ENCODE measurements at regions not wholly inside any gene's neighbourhood (a gene's known extent, or its start where the extent isn't known, plus 50 kb on each side); places are given as distances from the start of the nearest gene placed in this dataset.
A peak's percentile ranks its signal among the peaks of the same experiment; 100 is the strongest.

DNA sequence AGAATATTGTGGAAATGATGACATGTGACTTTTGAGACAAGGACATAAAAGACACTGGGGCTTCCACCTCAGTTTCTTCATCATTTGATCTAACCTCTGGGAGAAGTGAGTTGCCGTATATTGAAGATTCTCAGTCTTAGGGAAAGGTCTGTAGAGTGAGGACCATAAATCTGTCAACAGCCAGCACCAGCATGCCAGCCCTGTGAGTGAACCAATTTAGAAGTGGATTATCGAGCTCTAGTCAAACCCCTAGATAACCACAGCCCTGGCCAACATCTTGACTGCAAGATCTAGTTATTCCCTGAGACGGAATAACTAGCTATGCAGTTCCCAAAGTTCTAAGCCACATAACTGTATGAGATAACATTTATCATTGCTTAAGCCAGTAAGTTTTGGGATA, 108.8 kb upstream of the PTPRR start:
- DNase-seq (ENCODE audit: low read depth in 1 of 2, low spot score in 2 of 2), result no peak
- H3K9me3 ChIP-seq (replicated peaks), result no peaks in the 10 kb centered on the region
- H3K36me3 ChIP-seq, result no peaks in the 10 kb centered on the region
- no peak overlapping the region for H3K27ac ChIP-seq
- H3K4me1 ChIP-seq (replicated peaks), result no peaks in the 10 kb centered on the region
- no peaks in the 10 kb centered on the region for H3K27me3 ChIP-seq (replicated peaks)
- no peak overlapping the region for H3K4me3 ChIP-seq

DNA sequence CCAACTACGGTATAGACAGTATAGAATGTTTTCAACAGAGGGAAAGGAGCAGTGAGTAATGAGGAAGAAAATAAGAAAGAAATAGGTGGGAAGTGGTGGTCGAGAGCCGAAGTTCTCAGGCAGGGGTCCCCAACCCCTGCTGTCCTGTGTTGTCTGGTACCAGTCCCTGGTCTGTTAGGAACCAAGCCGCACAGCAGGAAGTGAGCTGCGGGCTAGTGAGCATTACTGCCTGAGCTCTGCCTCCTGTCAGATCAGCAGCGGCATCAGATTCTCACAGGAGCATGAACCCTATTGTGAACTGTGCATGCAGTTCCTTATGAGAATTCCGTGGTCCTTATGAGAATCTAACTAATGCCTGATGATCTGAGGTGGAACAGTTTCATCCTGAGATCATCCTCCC, 107.3 kb upstream of the PTPRR start:
- Histone ChIP-seq H3K36me3 (no peaks in the 10 kb centered on the region), H3K27ac (no peak overlapping the region), H3K9me3 (replicated peaks) (no peaks in the 10 kb centered on the region), H3K4me1 (replicated peaks) (no peaks in the 10 kb centered on the region), H3K4me3 (no peak overlapping the region), H3K27me3 (replicated peaks) (no peaks in the 10 kb centered on the region)
- DNase-seq (ENCODE audit: low read depth in 1 of 2, low spot score in 2 of 2), result no peak

DNA sequence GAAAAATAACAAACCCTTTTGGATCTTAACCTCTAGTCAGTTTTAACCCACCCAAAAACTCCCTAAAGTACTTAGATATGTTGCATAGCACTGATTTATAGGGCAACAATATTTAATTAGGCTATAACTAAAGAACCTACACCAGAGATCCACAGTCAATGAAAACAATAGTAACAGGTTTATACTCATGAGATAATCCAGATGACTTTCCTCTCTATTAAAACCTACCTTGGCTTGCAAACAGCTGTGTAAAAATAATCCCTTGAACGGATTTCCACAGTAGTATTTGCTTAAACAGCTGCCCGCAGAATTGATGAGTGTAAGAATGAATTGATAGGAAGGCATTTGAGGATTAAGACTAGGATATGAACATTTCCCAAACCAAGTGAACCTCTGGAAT, 104.3 kb upstream of the PTPRR start:
- Histone ChIP-seq H3K9me3 (replicated peaks) (no peaks in the 10 kb centered on the region), H3K36me3 (no peaks in the 10 kb centered on the region), H3K27ac (no peak overlapping the region), H3K27me3 (replicated peaks) (no peaks in the 10 kb centered on the region), H3K4me1 (replicated peaks) (no peaks in the 10 kb centered on the region), H3K4me3 (no peak overlapping the region)
- DNase-seq (ENCODE audit: low read depth in 1 of 2, low spot score in 2 of 2), result no peak

DNA sequence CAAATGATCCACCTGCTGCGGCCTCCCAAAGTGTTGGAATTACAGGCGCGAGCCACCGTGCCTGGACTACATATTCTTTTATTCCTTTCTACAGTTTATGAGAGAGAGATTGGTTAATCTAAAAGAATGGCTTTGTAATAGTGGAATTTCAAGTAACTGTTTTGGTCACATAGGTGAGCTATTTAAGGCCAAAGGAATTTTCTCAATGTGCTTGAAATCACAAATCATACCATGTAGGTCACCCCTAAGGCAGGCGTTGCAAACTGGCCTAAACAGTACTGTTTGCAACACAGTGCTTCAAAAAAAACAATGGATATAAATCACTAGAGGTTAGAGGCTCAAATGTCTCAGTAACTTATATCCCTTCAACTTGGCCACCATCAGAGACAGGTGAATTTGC, 103.7 kb upstream of the PTPRR start:
- no peaks in the 10 kb centered on the region for H3K4me1 ChIP-seq (replicated peaks)
- no peaks in the 10 kb centered on the region for H3K36me3 ChIP-seq
- no peak overlapping the region for H3K27ac ChIP-seq
- no peaks in the 10 kb centered on the region for H3K27me3 ChIP-seq (replicated peaks)
- DNase-seq (ENCODE audit: low read depth in 1 of 2, low spot score in 2 of 2), result no peak
- H3K4me3 ChIP-seq, result no peak overlapping the region
- H3K9me3 ChIP-seq (replicated peaks), result no peaks in the 10 kb centered on the region

DNA sequence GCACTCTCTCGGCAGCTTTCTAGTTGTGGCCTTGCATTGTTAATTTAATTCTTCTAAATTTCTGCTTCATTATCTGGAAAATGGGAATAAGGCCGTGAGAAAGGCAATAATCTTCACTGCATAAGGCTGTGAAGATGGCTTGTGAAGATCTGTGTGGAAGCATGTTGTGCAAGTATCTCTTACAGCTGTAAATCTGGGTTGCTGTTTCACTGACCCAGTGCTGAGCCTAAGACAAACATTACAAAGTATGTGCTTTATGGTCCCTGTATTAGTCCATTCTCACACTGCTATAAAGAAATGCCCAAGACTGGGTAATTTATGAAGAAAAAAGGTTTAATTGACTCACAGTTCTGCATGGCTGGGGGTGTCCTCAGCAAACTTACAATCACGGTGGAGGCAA, 101.0 kb upstream of the PTPRR start:
- Histone ChIP-seq H3K4me1 (replicated peaks) (no peaks in the 10 kb centered on the region), H3K27ac (no peak overlapping the region), H3K36me3 (no peaks in the 10 kb centered on the region), H3K27me3 (replicated peaks) (no peaks in the 10 kb centered on the region), H3K4me3 (no peak overlapping the region), H3K9me3 (replicated peaks) (no peaks in the 10 kb centered on the region)
- DNase-seq (ENCODE audit: low read depth in 1 of 2, low spot score in 2 of 2), result no peak

DNA sequence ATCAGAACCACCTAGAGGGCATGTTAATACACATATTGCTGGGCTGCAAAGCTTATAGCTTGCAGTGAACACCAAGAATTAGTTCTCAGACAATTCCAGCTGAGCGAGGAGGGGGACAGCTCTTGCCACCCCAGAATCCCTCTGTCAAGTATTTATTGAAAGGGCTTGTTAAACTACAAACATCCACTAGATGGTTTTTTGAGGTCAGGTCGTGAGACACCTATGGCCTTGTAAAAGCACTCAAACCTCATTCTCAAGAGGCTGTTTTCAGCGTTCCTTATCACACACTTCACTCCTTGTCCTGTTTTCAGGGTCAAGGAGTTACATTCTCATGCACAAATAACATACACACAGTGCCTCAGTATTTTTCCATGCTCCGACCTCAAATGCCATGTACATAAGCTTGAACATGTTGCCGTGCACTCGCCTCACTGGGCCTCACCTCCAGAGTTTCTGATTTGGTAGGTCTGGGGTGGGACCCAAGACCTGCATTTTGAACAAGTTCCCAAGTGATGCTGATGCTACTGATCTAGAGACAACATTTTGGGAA, 98.8 kb upstream of the PTPRR start:
- no peak overlapping the region for H3K27ac ChIP-seq

DNA sequence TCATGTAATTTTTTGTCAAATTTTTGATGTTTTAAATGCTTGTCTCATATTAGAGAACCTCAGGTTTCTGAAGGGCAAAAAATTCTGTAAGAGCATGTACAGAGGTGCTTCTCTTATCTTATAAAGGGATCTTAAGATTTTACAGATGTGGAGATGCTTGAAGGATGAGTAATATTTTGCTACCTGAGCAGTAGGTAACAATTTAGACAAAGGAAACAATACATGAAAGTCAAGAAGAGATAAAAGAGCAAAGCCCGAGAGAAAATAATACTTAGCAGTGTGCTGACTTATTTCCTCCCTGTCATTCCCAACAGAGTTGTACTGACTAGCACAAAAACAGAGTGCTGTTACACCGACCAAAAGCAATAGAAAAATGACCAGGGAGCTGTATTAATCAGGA, 98.1 kb upstream of the PTPRR start:
- Histone ChIP-seq H3K9me3 (replicated peaks) (no peaks in the 10 kb centered on the region), H3K4me1 (replicated peaks) (no peaks in the 10 kb centered on the region), H3K27me3 (replicated peaks) (no peaks in the 10 kb centered on the region), H3K4me3 (no peak overlapping the region), H3K27ac (no peak overlapping the region), H3K36me3 (no peaks in the 10 kb centered on the region)
- no peak for DNase-seq (ENCODE audit: low read depth in 1 of 2, low spot score in 2 of 2)

More for the DNA sequence above, 98.8 kb upstream of the PTPRR start:
- no peaks in the 10 kb centered on the region for H3K27me3 ChIP-seq (replicated peaks)
- no peak for DNase-seq (ENCODE audit: low read depth in 1 of 2, low spot score in 2 of 2)
- no peaks in the 10 kb centered on the region for H3K36me3 ChIP-seq
- no peaks in the 10 kb centered on the region for H3K9me3 ChIP-seq (replicated peaks)
- H3K4me1 ChIP-seq (replicated peaks), result no peaks in the 10 kb centered on the region
- H3K4me3 ChIP-seq, result no peak overlapping the region

DNA sequence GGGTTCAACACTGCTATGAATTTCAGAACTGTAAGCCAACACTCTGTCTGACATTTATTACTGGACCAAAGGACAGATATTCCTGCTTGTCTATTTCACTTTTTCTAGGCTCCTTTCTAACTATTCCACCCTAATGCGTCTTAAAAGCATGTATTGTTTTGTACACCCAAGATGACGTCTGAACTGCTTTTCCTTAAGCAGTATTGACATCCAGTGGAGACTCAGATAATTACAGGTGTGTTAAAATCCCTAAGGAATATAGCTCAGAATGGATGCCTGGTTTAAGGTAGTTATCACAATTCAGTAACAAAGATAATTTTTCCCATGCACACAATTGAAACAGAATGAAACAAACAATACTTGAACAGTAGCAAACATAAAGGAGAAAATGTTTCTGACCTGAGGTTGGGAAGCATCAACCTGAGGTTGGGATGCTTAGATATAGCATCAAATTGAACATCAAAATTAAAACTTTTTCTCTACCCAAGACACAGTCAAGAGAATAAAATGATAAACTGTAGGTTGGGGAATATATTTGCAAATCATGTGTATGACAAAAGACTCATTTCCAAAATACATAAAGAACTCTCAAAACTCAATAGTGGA, 93.7 kb upstream of the PTPRR start:
- DNase-seq (ENCODE audit: low read depth in 1 of 2, low spot score in 2 of 2), result peak in 1 of 2 experiments; percentile 50
- Histone ChIP-seq H3K36me3 (no peaks in the 10 kb centered on the region), H3K27me3 (replicated peaks) (no peaks in the 10 kb centered on the region), H3K9me3 (replicated peaks) (no peaks in the 10 kb centered on the region), H3K27ac (no peak overlapping the region), H3K4me3 (no peak overlapping the region), H3K4me1 (replicated peaks) (peaks cover 12% of the 10 kb centered on the region)

DNA sequence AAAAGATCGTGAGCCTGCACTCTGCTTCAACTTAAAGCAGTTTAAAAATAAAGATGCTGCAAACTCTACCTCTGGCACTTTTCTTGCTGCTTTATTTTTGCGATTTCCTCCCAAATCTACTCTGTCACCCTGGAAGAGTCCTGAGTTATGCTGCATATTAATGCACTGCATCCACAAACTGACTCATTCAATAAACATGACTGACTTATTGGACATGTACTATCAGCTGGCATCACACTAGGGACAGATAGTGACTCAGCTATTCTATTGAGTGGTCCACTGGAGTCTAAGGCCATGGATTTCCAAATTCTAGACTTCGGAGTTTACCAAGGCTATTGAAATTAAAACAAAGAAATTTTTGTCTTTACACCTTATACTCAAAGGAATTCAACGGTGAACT, 90.7 kb upstream of the PTPRR start:
- no peaks in the 10 kb centered on the region for H3K9me3 ChIP-seq (replicated peaks)
- peak in 1 of 2 experiments; percentile 34 for DNase-seq (ENCODE audit: low read depth in 1 of 2, low spot score in 2 of 2)
- peaks cover 36% of the 10 kb centered on the region for H3K4me1 ChIP-seq (replicated peaks)
- no peaks in the 10 kb centered on the region for H3K27me3 ChIP-seq (replicated peaks)
- no peaks in the 10 kb centered on the region for H3K36me3 ChIP-seq
- no peak overlapping the region for H3K4me3 ChIP-seq
- no peak overlapping the region for H3K27ac ChIP-seq

DNA sequence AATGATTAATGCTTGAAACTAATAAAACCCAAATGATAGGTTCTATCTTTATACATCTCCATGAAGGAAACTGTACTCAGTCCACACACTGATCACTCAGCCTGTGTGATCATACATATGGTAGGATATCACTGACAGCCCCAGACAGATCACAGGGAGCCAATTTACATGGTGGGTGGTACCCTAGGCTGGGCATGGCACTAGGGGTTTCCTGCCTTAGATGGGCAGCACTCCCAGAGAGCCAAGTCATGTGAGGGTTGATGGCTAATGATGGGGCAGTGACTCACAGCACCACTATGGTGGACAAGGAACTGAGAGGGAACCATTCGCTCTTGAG, 89.6 kb upstream of the PTPRR start:
- Histone ChIP-seq H3K36me3 (no peaks in the 10 kb centered on the region), H3K4me3 (no peak overlapping the region), H3K27ac (no peak overlapping the region), H3K9me3 (replicated peaks) (no peaks in the 10 kb centered on the region), H3K4me1 (replicated peaks) (peaks cover 36% of the 10 kb centered on the region), H3K27me3 (replicated peaks) (no peaks in the 10 kb centered on the region)
- DNase-seq (ENCODE audit: low read depth in 1 of 2, low spot score in 2 of 2), result no peak

DNA sequence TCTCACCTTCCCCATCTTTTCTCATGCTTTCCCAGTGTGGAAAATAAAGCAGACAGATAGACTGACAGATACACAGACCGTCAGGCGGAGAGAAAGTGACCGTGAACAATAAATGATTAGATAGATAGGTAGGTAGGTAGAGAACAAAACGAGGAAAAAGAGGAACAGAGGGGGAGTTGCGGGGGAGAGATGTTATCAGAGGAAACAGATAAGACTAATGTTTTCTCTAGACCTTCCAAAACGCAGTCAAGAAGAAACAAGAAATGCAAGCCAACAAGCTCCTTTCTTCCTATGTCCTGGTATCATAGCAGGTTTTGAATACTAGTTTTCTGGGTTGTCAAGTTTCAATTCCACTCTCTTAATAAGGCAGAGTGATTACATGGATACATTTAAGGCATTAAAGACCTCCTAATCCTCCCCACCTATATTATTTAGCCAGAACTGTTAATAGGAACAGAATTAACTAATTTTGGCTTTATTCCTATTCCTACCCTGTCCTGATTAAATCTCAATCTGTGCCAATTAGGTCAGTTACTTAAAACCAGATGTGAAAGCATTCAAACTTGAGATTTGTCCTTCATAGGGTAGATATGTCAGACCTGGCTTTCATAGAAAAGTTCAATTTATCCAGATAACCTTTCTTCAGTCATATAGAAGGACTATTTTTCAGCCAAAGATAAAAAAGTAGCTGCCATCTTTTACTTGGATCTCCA, 89.0 kb upstream of the PTPRR start:
- no peaks in the 10 kb centered on the region for H3K36me3 ChIP-seq
- H3K4me3 ChIP-seq, result no peak overlapping the region
- H3K9me3 ChIP-seq (replicated peaks), result no peaks in the 10 kb centered on the region
- DNase-seq (ENCODE audit: low read depth in 1 of 2, low spot score in 2 of 2), result no peak
- no peaks in the 10 kb centered on the region for H3K27me3 ChIP-seq (replicated peaks)
- H3K27ac ChIP-seq, result peak overlapping the region; percentile 66
- H3K4me1 ChIP-seq (replicated peaks), result peaks cover 36% of the 10 kb centered on the region

DNA sequence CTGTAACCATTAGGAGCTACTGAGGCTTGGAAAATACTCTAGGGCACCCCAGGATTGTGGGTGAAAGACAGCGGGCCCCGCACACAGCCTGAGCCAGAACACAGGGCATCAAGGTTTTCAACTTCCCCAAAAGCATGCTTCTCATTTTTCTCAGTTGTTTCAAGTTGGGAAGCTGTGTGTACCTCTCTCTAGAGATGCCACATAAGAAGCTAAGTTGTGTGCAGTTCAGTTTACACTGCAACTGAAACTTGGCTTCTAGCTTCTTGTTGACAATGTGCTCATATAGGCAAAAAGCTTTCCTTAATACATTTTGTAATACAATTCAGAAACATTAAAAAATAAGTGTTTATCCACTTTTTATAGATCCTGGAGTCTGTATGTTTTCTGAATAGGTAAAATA, 88.1 kb upstream of the PTPRR start:
- peak overlapping the region; percentile 66 for H3K27ac ChIP-seq
- no peaks in the 10 kb centered on the region for H3K27me3 ChIP-seq (replicated peaks)
- peaks cover 36% of the 10 kb centered on the region for H3K4me1 ChIP-seq (replicated peaks)
- no peaks in the 10 kb centered on the region for H3K36me3 ChIP-seq
- H3K4me3 ChIP-seq, result no peak overlapping the region
- no peaks in the 10 kb centered on the region for H3K9me3 ChIP-seq (replicated peaks)
- no peak for DNase-seq (ENCODE audit: low read depth in 1 of 2, low spot score in 2 of 2)

DNA sequence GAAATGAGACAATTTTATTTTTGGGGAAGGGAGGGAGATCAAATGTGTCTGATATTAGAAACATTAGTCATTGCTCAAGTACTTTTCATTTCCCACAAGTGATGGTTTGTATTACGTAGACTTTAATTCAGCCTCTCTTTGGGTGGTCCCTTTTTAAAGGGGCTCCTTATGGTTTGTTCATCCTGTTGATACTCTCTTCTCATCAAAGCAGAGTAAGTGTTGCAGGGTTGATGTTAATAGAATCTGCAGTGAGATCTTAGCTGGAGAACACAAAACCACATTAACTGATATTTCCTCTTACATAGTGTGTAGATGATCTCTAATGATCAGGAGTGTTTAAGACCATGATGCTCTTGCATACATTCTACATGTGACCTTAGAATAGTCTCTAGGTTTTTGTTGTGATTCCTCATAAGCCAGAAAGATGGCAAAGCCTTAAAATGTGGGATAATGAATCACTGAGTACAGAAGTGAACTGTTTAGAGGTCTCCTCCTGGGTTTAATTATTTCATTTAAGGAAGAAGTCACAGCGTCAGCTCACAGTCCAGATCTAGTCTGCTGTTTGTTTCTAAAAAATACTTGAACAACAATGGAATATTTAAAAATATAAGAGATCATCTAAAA, 87.4 kb upstream of the PTPRR start:
- Histone ChIP-seq H3K36me3 (no peaks in the 10 kb centered on the region), H3K9me3 (replicated peaks) (no peaks in the 10 kb centered on the region), H3K27ac (peak overlapping the region; percentile 66), H3K27me3 (replicated peaks) (no peaks in the 10 kb centered on the region), H3K4me3 (no peak overlapping the region), H3K4me1 (replicated peaks) (peaks cover 36% of the 10 kb centered on the region)
- peak in 1 of 2 experiments; percentile 92 for DNase-seq (ENCODE audit: low read depth in 1 of 2, low spot score in 2 of 2)

DNA sequence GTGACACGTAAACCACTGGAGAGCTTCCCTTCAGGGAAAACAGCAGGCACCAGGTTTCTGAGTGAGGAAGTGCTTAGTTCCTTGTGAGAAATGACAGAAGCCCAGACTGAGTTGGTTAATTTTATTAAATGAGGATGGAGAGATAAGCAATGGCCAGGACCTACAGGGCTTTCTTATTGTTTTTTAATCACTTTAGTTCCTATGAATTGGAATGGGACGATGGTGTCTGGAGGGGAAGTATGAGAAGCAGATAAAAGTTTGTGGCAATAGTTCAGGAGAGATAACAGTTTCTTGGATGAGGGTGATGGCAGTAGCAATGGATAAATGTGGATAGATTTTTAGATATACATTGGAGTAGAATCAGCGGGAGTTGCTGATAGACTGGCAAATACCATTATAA, 86.5 kb upstream of the PTPRR start:
- H3K4me1 ChIP-seq (replicated peaks), result peaks cover 36% of the 10 kb centered on the region
- peak overlapping the region; percentile 66 for H3K27ac ChIP-seq
- H3K36me3 ChIP-seq, result no peaks in the 10 kb centered on the region
- H3K27me3 ChIP-seq (replicated peaks), result no peaks in the 10 kb centered on the region
- H3K4me3 ChIP-seq, result no peak overlapping the region
- no peak for DNase-seq (ENCODE audit: low read depth in 1 of 2, low spot score in 2 of 2)
- no peaks in the 10 kb centered on the region for H3K9me3 ChIP-seq (replicated peaks)

Measured in SJSA1 (cell line).